Stimulated activated CD4-positive, alpha-beta T cell treated with anti-CD3 and anti-CD28 coated beads, Interleukin-12 subunit alpha, Interleukin-12 subunit beta, amount 100 ng/mL, for 4 hours (primary cell): ENCODE measurements at regions not wholly inside any gene's neighbourhood (a gene's known extent, or its start where the extent isn't known, plus 50 kb on each side); places are given as distances from the start of the nearest gene placed in this dataset.
"Not testable (repeated sequence)": the region's sequence is repeated elsewhere in the genome, so short reads cannot be mapped to it uniquely, and the experiment has no call there.

Source experiments
- DNase-seq: peaks from one replicate; pipeline ENCODE4 v3.0.0-alpha.2; 2020

- no peak for DNase-seq
Measured at GRCh38 chr21:15119486-15119885, 54.7 kb upstream of the NRIP1 start.

GRCh38 chr21:15121097-15121654 lies 56.4 kb upstream of the NRIP1 start:
- DNase-seq, result no peak

GRCh38 chr21:15121655-15122120 lies 56.9 kb upstream of the NRIP1 start:
- no peak for DNase-seq

GRCh38 chr21:15122241-15122640 lies 57.4 kb upstream of the NRIP1 start:
- no peak for DNase-seq

GRCh38 chr21:15124731-15125130 lies 59.9 kb upstream of the NRIP1 start:
- DNase-seq, result no peak

DNA sequence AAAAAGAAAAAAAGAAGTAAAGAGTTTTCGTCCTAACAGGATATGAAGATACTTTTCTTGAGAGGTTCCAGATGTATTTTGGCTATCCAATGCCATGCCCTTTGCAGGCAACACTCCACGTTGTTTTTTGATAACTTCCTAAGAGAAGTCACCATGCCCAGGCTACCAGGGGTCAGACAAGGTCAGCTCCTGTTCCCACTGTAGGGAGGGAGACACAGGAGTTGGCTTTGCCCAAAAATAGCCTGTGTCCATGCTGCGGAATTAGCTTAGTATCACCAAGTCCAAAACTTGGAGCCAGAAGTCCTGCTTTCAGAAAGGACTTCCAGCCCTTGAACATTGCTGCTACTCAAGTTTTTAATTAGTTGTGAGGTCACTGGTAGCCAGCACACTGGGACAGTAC lies 62.1 kb upstream of the NRIP1 start:
- no peak for DNase-seq

GRCh38 chr21:15127437-15127836 lies 62.6 kb upstream of the NRIP1 start:
- DNase-seq, result no peak

DNA sequence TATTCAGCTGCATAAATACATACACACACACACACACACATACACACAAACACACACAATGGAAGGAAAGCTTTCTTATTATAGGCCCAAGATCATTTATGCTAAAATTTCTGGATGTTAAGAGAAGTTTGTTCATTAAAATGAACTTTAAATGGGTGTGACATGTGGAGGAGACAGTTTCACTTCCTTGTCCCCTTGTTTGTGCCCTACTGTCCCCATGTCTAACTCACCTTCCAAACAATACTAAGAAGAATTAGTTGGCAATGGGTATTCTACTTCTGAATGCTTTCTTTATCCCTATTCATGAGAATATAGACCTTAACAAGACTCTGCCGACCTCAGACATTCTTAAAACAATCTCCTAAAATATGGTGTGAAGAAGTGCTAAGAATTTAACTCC lies 63.5 kb upstream of the NRIP1 start:
- DNase-seq, result no peak

- DNase-seq, result not testable (repeated sequence)
Measured at GRCh38 chr21:15128714-15129113, 63.9 kb upstream of the NRIP1 start.

DNA sequence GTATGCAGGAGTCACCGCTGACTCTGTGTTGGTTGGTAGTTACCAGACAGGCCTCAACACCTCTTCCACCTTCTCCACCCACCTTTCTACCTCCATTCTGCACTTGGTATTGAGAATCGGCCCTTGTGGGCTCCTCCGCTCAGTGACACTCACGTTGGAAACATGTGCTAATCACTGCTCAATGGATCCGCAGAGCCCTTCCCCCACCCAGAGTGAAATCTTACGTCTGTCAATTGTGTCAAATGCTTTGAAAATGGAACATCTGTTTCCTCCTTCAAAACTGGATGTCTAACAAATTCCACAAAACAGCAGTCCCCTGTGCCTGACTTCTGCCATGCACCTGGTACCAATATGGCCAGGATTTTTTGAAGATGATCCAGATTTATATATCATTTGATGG lies 65.5 kb upstream of the NRIP1 start:
- DNase-seq, result no peak

DNA sequence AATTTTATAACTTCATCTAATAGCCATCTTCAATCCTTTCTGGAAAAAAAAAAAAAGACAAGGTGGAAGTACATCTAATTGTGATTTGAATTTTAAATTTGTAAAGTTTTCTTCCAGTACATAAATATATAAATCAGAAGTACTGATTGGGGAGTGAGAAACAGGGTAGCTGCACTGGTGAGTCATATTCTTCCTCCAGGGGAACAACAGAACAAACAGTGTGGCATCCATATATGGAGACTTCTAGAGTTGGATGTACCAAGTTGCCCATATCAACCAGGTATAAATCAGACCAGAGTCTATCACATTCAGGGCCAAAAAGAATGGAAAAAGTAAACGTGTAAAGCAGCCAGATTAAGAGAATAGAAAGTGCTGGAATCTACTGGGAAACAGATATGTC lies 66.0 kb upstream of the NRIP1 start:
- DNase-seq, result no peak

DNA sequence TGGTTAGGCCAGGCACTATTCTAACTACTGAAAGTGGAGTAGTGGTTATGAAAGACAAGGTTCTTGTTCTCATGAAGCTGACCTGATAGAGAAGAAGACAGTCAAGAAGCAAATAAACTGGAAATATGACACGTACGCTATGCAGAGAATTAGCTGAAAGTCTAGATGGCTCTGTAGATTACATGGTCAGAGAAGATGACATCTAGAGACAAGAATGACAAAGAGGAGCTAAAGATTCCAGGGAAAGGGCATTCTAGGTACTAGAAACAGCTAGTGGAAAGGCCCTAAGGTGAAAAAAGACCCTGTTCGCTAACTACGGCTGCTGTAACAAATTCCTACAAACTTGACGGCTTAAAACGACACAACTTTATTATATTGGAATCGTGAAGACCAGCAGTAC lies 68.0 kb upstream of the NRIP1 start:
- no peak for DNase-seq

DNA sequence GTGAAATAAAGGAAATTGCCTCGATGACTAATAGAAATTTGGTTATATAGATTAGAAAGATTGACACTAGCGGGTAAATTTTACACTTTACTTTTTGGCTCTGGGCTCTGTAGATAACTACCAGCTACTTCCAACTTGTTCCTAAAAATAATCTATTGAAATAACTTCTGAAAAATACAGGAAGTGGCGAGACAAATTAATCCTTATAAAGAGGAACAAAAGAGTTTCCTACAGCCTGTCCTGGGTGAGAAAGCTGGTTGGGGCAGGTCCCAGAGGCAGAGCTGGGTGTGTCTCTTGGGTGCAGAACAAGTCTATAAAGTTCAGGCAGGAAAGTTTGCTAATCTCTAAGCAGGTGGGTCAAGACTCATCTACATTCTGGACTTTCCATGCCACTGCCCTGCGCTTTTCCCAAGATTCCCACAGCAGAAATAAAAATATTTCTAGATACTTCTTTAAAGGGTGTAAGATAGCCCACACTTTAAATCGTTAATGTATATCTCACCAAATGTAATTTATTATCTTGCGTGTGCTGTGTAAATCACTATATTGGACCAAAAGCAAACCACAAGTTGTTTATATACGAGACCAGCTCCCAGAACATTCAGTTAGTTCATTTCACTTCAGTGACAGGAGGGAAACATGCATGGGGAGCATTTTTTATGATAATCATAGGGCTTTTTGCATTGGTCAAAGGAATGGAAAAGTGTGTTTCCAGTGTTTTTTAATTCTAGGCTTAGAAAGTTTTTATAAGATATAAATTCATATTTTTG lies 70.1 kb upstream of the NRIP1 start:
- DNase-seq, result no peak

DNA sequence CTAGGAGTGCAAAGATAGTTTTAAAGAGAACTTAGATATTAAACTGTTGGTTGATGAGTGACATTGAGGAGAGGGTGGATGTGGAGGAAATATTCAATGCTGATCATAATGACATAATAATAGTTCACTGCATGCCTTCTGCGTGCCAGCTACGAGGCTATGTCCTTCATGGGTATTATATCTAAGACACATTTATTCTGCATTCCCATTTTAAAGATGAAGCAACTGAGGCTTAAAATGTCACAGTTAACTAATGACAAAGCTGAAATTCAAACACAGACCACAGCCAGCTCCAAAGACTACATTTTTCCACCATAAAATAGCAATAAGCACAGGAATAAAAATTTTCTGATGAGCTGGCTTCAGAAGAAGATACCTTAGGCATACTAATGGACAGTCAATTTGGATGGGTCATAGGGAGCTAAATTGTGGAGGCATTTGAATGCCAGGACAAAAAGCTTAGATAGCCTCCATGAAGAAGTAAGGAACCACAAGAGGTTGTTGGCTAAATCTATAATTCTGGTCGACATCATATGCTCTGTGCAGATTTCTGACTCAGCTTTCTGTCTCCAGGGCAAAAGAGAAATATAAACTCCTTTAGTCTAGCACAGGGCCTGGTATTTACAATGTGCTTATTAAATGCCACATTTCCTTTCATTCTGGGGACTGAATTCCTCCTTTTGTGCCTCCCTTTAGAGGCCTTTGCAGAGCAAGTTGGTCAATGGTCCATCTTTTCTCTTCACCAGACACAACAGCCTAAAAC lies 71.2 kb upstream of the NRIP1 start:
- no peak for DNase-seq

DNA sequence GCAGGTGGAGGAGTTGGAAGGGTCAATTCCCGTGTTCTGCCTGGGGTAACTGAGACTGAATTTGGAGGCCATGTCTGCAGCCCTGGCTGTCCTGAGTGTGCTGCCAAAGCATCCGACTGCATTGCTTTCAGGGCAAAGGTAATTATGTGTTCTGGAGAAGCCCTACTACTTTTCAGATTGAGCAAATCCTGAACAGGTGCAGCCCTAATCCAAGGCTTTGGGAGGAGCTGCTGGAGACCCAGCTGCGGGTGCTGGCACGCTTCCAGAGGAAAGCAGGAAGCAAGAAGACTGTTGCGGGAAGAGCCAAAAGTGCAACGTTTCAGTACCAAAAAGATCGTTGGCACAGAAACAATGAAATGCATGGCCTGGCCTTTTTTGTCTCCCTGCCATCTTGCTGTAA lies 73.7 kb upstream of the NRIP1 start:
- no peak for DNase-seq

DNA sequence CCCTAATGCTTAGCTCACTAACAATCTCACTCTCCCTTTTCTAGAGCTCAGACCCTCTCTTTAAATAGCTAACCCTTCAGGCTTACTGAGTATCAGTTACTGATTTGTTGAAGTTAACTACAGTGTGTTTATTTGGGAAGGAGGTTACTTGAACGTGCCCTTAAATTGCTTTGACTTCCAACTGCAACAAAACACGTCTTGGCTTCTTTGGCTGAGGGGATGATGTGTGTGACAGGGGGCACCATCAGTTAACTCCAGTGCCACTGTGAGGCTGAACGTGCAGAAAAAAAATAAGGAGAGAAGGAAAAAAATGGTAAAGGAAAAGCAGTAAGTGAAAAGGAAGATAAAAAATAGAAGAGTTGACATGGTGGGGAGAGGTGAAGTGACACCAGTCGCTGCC lies 75.1 kb upstream of the NRIP1 start:
- DNase-seq, result no peak

DNA sequence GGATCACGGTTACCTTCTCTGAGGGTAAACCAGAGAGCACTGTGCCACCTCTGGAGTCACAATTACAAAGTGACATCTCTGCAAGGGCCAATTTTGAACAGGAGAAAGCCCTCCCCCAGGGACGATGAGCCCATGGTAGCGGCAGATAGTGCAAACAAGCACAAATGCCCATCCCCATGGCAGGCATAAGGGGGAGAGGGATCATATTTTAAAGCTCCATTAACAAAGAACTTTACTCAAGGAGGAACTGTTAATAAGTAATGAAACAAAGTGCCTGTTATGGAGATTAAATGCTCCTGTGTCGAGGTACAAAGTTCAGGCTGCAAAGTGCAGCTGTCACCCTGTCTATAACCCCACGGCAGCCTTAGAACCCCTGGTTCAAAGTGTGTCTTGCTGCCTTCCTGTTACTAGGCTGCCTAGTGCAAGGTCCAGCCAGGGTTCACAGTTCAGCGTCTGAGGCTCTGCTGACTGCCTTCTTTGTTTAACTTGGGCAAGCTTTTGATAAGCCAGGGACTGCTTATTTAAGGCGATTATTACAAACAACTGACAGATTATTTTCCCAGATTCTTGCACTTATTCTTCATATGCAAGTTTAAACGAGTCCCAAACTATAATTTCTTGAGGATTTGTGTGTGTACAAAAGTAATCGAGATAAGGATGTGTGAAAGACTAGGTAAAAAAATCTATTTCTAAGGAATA lies 75.7 kb upstream of the NRIP1 start:
- no peak for DNase-seq

DNA sequence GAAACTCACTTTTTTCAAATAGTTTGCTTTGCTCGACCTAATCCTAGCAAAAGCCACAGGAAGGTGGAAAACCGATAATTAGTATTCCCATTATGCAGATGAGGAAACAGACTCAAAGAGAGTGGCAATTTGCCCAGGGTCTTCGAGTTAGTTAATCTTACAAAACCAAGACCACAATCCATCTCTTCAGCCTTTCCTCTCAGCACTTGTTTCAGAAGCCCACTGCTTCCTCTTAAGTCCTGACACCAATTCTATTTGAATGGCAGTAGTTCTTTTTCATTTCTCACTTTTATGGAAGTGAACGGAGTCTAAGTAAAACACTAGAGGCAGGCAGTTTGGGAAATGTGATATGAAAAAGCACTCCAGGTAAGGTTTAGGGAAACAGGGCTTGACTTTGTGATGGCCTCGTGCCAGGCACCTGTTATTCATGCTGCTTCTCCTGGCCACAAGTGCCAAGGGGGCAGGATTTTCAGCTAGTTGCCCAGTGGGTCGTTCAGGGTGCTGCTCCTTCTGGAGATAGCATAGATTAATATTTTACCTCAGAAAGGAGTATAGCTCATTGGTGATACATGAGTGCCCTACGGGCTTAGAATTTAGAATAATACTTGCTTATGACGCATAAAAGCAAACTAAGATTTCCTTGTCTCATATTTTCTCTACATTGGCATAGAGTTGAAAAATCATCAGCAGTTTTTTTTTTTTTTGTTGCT lies 76.6 kb upstream of the NRIP1 start:
- no peak for DNase-seq

GRCh38 chr21:15144026-15144425 lies 79.2 kb upstream of the NRIP1 start:
- DNase-seq, result no peak

DNA sequence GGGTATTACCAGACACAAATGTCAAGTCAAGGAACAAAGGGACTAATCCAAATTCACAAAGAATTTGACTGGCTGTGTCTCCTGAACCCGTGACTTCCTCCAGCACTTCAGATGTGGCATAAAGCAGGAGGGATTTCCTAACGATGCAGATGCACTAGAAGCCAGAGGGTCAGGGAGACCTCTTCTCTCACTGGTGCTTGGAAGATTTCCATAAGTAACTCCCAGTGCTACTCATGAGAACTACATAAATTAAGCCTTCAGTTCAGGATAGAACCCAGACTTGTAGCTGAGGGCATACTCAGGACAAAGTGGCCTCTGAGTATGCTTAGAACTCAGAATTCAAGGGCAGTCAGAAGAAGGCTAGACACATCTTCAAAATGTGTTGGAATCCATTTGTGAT lies 83.6 kb upstream of the NRIP1 start:
- DNase-seq, result no peak

GRCh38 chr21:15149600-15150224 lies 84.9 kb upstream of the NRIP1 start:
- DNase-seq, result no peak

DNA sequence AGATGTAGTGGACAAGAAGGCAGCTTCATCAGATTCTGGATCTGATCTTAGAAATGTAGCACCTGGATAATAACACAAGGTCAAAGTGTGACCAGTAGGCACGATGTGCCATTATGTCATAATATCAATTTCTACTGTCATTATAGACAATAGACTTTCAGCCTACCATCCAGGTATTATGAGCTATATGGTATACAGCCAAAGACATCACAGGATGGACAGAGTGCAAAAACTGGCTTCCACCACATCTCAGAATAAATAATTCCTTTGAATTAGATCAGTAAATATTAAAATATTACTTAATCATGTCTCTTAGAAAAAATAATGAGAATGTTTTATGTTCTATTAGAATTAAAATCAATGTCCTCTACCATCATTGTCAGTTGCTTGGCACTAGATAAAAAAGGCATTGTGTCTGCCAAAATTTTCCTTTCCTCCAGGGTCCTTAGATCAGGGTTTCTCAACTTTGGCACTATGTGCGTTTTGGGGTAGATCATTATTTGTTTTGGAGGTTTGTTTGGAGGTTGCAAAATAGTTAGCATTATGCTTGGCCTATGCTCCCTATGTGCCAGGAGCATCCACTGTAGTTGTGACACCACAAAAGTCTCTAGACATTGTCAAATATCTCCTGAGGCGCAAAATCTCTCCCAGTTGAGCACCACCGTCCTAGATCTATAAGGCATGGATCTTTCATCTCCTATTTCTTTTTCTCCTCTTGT lies 86.7 kb upstream of the NRIP1 start:
- DNase-seq, result no peak
